ENCODE measurements at regions not wholly inside any gene's neighbourhood (a gene's known extent, or its start where the extent isn't known, plus 50 kb on each side); places are given as distances from the start of the nearest gene placed in this dataset.
"Not testable (repeated sequence)": the region's sequence is repeated elsewhere in the genome, so short reads cannot be mapped to it uniquely, and the experiment has no call there.

DNA sequence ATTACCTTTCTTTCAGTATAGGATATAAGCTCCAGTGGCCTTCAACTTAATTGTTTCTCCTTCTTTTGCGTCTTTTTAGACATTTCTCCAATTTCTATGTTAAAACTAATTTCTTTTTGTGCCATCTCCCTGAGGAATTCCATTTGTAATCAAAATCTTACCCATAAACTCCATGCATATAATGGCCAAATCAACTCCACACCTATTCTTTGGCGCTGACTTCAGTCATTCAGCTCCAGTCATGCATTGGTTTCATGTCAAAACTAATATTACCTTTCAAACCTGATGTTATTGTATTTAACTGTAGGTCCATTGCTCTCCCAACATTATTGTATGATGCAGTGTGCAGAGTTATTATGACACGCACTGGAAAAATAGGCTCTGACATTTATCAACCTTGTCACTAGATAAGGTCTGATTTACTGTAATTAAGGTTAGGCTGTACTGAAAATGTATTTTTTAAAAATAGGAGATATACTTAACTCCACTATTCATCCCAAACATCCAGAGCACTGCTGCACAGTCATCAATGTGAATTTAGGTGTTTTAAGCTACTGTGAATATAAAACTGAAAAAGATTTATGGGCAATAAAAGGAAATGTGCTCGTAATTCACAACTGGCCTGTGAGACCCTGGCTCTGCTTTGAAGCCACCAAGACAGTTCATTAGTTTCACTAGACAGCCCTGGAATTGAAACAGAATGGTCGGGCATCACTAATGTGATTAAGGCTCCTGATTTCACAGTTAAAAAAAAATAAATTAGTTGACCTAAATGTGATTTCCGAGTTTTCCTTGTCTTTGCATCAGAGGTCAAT lies 180.6 kb upstream of the GRIA4 start:
- no peak for DNase-seq

DNA sequence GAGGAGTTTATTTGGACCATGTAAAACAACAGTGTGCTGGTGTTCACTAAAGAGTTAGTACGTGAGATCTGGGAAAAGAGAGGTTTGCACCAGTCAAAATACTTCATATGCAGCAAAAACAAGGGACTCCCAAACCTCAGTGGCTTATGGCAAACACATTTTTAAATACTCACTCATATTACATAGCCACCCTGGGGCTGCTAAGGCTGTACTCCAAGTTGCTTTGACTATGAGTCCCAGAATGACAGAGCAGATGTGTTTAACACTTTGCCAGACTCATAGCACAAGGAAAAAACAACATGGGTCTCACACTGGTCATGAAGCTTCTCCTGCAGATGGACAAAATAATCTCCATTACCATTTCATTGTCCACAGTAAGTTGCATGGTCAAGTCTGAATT lies 202.8 kb upstream of the GRIA4 start:
- no peak for DNase-seq

DNA sequence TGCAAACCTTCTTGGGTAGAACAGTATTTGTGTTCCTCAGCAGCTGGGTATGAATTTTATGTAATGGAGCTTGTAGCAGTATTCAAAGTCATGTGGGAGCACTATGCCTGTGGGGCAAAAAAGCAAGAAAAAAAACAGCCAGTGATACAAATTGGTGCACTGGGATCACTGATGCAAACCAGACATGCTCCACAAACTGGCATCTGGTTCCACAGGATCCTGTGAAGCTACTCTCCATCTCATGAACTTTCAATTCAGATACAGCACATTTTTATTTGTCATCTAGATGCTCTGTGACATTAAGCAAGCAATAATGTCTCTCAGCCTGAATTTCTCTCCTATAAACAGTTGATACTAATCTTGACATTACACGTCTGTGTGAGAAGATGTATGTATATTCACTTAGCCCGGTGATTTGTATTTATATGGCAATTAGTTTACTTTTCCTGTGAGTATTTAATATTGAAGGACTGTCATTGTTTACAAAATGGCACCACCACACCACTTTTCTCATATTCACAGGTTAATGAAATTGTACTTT lies 208.5 kb upstream of the GRIA4 start:
- DNase-seq: no peak

DNA sequence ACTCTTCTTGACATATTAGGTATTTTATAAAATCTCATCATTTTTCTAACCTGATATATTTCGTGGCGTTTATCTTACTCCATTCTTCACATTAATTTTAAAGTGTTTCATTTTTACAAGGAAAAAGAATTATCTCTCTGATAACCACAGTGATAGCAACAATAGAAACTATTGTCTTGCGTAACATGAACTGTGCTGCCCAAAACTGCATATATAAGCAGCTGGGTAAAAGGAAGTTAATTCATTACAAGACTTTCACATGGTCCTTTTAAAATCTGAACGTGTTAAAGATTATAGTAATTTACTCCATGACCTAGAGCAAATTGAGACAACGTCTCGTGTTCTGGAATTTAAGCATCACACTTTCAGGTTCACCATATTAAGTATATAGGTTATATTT lies 210.4 kb upstream of the GRIA4 start:
- no peak for DNase-seq

DNA sequence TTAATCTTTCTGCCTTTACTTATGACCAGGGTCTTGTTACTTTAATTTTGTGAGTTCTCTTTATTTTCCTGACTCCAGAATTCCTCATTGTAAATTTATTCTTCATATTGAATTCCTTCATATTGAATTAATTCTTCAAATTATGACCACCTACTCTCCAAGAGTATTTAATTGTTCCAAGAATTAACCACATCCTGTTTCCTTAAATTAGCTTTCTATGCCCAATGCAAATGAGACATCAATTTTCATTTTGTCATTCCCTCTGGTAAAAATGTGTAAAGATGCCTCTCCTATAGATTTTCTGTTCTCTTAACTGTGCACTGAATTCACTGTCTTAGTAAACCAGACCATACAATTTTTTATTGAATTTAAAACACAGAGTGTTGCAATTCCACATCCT lies 211.2 kb upstream of the GRIA4 start:
- no peak for DNase-seq

DNA sequence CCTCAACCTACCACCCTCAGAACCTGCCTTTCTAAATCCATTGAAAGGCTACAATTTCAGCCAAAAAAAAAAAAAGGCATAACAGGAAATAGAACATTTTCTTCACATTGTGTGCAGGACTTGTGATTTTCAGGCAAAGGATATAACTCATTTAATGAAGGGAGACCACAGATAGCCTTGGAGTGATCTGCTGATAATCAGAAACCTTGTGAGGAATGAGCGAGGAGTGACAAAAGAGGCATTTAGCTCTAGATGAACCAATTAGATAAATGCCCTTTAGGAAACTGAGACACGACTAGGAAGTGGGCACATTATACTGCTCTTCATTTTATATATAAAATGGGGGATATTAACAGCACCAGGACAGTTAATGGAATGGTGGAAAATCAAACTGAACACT lies 216.5 kb upstream of the GRIA4 start:
- DNase-seq: no peak

DNA sequence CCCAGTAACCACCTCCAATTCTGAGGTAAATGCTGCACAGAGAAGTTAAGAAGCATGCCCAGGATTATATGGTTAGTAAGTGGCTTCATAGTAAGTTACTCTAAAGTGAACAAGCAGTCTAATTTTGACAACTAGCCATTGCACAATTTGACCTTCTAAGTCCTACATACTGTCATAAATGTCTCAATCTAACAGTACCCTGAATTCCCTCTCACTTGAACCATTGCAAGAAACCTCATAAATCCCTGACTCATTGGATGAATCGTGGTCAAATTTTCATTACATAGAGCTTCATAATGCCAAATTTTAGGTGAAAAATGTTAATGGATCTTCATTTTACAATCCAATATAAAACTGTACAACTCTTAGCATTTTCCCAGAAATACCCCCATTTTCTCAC lies 217.3 kb upstream of the GRIA4 start:
- DNase-seq: no peak

DNA sequence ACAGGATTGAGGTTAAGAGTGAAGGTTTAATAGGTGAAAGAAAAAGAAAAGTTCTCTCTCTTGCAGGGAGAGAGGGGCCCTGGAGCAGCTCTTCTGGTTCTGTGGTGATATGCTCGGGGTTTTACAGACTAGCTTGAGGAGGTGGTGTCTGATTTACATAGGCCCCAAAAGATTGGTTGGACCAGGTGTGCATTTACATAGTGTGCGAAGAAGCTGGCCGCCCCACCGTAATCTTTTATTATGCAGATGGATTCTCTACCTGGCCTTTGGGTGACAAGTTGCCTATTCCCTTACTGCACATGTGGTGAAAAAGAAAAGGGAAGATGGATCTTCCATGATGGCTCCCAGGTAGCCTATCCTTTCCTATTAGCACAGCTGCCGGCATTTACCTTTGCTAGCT lies 219.9 kb upstream of the GRIA4 start:
- DNase-seq: no peak

DNA sequence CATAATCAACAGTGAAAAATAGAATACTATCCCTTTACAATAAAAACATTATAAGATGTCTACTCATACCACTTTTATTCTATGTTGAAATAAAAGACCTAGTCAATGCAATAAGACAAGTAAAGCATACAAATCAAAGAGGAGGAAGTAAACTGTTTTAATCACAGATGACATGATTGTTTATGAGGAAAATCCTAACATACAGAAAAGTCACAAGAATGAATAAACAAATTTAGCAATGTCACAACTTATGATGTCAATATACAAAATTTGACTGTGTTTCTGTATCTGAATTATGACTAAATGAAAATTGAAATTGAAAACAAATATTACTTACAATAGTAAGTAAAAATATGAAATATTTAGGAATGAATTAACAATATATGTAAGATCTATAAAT lies 221.9 kb upstream of the GRIA4 start:
- no peak for DNase-seq

DNA sequence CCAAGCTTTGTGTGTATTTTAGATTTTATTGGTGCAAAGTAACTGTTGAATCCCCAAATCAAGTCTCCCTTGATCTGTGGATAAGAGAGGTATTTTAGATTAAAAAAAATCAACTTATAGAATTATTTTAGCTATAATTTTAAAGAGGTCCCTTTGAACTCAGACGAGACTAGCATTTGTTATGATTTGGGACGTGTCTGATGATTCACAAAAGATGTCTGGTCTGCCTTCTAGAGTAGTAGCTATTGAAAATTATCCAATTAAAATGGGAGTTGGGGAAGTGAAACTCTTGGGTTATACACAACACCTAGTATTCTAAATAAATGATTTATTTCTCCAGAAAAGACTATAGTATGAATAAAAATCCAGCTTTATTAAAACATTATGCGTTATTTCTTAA lies 227.9 kb upstream of the GRIA4 start:
- no peak for DNase-seq

DNA sequence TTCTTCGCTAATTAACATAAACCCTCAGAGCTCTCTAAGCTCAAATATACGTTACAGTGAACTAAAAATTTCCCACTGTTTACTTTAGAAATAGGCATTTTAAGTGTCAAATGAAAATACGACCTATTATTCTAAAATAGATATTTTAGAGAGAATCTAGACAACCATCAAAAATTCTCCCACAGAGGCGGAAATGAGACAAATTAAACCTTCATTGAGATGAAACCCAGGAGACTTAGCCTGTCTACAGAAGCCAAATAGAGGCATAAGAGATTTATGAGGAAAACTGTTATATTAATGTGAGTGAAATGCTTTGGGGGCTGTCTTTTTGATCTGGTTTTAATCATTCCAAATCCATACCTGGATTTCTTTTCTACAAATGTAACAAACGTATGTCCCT lies 232.0 kb upstream of the GRIA4 start:
- no peak for DNase-seq

DNA sequence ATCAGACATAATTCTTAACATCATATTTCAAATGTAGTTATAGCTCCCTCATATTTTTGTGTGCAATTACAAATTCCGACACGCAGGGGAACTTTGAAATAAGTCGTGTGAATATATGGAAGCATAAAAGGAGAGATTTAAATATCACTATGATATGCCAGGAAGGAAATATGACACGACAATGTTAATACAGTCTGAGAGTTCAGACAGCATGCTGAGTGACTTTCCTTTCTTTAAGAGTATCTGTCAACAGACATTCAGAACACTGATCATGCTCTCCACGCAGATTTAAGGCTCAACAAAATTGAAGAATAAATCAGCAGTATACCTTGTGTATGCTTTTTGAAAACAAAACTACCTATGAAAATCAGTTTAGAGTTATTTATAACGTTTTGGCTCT lies 232.6 kb upstream of the CARD18 start:
- no peak for DNase-seq

DNA sequence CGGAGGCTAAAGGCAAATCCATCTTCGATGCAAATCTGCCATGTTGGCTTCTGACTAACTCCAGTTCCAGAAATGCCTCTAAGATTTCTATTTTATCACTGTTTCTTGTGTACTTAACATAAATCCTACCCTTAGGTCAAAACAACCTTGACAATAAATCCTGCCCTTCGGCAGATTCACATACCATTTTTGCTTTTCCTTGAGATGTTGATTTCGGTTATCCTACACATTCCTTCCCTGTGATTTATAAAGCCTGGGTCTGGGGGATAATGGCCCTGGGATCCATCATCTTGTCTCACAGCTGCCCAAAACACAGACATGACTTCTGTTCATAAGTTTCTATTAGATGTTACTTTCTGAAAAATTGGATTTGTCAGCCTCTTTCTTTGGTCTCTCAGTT lies 231.7 kb upstream of the CARD18 start:
- DNase-seq: no peak

DNA sequence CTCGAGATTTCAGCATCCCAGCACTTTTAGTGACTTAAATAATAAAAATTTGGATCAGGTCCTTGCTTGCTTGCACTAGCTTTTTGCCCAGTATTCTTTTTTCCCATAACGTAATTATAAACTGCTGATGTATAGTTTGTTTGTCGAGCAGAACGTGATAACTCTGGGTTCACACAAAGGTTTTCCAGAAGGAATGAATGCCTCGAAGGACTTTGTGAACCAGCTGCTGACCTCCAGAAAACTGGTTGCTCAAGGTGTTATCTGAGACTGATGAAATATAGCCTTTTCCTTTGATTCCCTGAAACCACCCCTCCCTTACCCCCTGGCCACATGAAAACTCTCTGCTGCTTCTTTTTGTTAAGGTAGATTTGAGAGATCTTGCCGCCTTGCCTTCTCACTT lies 229.1 kb upstream of the CARD18 start:
- DNase-seq: no peak

DNA sequence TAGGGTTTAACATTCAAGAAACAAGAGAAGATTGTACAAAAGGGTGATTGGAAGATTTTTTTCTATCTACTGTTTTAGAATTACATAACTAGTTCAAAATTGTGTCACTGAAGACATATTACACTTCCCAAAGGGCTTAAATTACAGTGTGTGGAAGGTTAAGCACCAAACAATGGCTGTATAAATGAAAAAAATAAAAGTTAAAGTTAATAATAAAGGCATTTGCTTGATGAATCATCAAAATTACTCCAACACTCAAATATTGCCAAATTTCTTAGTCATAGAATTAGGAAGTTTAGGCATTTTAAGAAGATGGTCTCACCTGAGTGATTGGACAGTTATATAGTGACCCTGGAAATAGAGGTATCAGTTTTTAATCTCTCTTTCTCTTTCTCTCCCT lies 227.6 kb upstream of the CARD18 start:
- DNase-seq: no peak

DNA sequence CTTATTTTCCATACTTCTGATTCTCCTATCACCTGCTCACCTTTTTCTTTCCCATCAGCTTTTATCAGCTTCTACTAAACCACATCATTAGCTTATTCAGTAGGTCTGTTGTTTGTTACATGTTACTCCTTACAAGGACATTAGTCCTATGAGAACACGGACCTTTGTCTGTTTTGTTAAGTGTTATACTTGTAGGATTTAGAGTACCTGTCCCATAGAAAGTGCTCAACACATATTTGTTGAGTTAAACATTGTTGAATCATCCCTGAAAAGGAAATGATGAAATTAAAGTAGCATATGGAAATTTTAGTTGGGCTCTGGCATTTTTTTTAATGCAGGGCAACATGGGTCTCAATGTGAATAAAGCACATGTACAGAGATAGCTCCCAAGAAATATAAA lies 222.1 kb upstream of the CARD18 start:
- no peak for DNase-seq

DNA sequence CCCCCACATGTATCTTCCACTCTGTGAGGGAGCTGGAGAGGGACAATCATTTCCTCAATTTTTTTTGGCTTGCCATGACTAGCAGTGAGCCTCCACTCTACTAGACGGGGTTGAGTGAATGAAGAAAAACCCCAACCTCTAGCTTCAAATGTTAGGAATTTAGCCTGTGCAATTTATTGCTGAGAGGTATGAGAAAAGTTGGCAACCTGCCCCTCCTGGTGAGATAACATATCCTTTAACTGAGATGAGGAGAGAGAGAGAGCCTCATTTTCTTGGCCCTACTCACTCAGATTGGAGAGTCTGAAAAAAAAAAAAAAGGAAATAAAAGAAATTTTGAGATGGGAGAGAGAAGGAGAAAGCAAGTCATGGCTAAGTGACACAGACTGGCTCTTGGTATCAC lies 218.2 kb upstream of the CARD18 start:
- no peak for DNase-seq

DNA sequence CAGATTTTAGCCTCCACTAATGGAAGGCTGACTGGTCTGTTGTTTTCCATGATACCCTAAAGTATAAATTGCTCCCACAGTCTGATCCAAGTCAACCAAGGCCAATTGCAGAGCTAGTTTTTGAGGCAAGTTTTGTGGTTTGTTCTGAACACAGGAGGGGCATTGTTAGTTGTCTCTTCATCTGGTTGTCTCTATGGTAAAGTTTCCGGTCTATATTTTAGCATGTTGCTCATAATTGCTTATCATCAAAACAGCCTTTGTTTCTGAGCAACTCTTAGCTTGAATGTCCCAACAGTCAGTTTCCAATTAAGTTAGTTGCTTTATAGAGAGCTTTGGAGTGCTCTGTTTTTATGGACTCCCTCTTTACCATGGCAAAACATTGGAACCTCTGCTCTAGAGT lies 217.6 kb upstream of the CARD18 start:
- DNase-seq: no peak

DNA sequence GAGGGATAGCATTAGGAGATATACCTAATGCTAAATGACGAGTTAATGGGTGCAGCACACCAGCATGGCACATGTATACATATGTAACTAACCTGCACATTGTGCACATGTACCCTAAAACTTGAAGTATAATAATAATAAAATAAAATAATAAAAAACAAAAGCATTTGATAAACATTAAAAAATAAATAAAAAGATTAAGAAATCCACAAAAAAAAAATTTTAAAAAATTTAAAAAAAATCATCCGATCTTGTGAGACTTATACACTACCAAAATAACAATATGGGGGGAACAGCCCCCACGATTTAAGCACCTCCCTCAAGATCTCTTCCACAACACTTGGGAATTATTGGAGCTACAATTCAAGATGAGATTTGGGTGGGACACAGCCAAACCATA lies 210.3 kb upstream of the CARD18 start:
- not testable (repeated sequence) for DNase-seq

DNA sequence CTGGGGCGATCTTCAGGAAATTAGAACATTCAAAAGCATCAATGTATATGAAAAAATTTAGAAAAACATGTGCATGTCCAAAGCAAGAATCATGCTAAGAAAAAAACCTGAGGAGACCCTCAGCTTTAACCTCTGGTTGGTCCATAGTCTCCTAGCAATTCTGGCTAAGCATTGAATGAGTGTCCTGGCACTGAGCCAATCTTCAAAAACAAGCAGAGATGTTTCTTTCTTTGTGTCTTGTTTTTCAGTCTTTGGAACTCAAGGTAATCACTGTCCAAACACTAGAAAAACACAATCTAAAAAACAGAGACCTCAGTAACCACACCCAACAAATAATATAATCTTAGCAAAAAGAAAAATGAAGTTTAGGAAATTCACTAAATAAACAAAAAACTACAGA lies 205.4 kb upstream of the CARD18 start:
- no peak for DNase-seq

DNA sequence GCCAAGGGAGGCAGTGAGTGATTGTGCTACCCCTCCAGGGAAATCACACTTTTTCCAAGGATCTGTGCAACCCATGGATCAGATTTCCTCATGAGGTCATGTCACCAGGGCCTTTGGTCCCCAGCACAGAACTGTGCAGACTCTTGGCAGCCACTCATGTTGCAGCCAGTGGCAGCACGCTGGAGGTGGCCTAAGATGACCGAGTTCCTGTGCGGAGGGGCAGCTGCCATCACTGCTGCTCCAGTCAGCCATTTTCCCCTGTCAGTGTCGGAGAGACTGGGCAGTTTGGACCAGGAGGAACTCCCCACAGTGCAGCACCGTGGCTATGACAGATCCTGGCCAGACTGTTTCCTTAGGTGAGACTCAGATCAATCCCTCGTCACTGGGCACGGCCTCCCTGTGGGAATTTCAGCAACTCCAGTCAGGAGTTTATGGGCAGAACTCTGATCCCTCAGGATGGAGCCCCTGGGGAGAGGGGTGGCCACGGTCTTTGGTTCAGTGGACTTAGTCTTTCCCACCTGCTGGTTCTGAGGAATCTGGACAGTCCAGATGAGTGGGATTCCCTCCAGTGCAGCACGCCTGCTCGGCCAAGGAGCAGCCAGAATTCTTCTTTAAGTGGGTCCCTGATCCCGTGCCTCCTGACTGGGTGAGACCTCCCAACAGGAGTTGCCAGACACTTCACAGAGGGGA lies 194.6 kb upstream of the CARD18 start:
- no peak for DNase-seq

DNA sequence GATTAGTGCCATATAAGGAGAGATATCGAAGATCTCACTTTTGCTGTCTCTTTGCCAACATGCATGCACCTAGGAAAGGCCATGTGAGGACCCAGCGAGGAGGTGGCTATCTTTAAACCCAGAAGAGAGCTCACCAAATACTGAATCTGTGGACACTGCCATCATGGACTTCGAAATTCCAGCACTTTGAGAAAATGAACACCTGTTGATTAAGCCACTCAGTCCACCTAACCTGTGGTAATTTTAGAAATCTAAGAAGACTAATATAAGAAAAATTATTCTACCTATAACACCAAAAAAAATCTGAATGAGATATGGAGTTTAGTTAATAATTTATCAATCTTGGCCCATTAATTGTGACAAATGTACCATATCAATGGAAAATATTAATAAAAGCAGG lies 193.6 kb upstream of the CARD18 start:
- DNase-seq: no peak

DNA sequence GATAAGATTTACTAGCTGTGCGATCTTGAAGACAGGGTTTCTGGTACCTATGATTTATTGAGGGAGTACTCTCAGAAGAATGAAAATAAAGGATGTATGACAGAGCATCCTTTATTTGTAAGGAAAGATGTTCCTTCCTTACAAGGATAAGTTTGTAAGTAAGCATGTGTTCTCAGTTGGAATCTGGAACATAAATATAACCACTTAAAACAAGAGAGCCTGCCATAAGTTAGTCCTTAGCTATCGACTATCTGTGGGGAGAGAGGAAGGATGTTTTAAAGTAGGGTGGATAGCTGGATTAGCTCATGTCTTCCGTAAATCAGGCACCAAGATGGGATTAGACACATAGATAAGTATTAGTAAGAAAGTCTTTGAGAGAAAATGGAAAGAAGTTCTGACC lies 192.6 kb upstream of the CARD18 start:
- DNase-seq: no peak

DNA sequence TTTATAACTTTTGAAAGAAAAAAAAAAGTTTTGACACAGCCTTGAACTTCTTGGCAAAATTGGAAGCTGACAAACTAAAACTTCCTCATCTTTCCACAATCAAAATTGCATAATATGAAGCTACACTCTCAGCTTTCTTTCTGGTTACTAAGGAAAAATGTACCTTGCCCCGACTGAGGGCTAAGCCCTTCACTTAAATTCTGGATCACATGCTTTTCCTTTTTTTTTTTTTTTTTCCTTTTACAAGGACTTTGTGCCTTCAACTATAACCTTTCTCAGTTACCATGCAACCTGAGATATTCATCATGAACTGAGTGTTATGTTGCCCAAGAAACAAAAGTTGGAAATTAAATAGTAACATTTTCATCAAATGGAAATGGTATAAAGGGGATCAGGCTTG lies 188.5 kb upstream of the CARD18 start:
- no peak for DNase-seq

DNA sequence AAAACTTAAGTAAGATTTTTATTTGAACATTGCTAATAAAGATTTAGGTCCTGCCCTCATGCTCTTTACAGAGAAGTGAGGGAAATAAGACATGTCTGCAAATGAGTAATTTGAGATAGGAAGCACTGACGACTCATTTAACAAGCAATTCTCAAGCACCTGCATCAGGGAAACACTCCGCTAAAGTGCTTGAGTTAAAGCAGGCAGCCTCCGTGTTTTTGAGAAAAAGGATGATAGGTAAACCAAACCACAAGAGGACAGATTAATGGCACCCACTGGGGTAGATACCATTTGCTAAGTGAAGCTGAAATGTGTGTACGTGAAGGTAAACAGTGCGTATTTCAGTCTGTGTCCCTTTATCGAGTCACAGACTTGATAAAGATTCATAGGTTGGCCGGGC lies 184.6 kb upstream of the CARD18 start:
- no peak for DNase-seq

All from right forelimb (tissue), 1 donor.